Stimulated activated CD4-positive, alpha-beta T cell treated with anti-CD3 and anti-CD28 coated beads, TNF-alpha, amount 100 ng/mL, for 24 hours (primary cell): ENCODE measurements at regions not wholly inside any gene's neighbourhood (a gene's known extent, or its start where the extent isn't known, plus 50 kb on each side); places are given as distances from the start of the nearest gene placed in this dataset.
"Not testable (repeated sequence)": the region's sequence is repeated elsewhere in the genome, so short reads cannot be mapped to it uniquely, and the experiment has no call there.

Experiments
- DNase-seq, 3 experiments: peaks; one replicate each; pipeline ENCODE4 v3.0.0-alpha.2; 2020; ENCODE audit warnings: low read depth in 3 of 3

DNA sequence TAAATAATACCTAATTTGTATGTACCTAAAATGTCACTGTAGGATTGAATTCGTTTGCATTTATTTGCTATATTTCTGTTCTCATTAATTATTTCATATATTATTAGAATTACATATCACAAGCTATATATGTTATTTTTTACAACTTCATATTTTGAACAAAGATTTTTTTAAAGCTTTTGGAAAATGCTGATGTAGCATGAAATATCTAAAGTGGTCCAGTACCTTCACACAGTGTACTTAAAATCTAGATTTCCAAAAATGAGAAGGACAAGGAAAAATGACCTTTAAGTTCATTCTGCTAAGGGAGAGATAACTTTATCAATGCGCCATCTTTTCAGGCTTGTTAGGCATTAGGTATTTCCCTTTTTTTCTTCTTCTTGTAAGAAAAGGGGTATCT lies 71.8 kb downstream of the LARP7 start:
- no peak for DNase-seq

DNA sequence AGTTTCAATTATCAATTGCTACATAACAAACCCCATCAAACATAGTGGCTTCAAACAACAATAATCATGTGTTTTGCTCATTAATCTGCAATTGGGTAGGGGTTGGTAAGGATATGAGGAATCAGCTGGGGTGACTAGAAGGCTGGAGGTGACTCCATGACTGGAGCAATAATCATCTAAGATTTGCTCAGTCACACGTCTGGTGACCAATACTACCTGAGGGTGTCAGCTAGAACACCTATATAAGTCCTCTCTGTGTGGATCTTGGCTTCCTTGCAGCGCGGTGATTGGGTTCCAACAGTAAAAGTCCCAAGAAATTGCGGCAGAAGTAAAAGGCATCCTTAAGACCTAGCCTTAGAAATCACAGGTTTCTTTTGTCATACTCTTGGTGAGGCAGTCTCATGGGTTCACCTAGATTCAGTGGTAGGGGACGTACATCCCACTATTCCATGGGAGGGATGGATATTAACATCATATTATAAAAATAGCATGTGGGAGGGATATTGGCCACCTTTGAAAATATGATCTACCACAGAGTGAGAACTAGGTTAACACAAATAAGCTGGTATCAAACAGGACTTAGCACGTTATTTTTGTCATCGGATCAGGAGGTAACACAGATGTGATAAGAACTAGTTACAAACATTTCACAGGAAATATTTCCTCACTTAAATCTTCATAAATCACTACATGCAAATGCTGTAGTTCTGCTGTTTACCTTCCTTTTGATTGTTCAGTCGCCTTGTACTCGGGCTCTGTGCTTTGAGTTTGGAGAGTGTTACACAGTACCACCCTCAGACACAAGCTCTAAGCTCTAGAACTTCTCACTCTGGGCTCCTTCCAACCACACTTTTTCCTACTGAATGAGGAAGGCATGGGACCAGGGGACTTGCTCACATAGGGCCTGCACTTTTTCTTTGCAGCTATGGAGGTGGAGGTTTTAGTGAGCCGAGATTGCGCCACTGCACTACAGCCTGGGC lies 78.3 kb downstream of the LARP7 start:
- no peak for DNase-seq

DNA sequence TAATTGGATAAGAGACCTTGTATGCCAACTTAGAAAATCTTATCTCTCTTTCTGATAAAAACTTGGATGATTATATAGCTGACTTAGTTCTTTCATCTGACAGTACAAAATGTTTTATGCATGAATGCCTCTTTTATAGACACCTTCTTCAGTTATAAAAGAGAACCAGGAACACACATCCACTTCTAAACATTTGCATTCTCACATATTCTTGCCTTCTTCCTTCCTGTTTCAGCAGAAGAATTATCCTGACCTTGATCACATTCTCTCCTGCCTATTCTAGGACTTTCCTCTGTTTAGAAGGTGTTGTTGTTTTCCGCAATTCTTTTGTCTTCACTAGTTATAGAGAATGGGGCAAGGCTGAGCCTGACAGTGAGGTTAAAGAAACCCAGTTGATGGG lies 80.9 kb downstream of the LARP7 start:
- DNase-seq: no peak

DNA sequence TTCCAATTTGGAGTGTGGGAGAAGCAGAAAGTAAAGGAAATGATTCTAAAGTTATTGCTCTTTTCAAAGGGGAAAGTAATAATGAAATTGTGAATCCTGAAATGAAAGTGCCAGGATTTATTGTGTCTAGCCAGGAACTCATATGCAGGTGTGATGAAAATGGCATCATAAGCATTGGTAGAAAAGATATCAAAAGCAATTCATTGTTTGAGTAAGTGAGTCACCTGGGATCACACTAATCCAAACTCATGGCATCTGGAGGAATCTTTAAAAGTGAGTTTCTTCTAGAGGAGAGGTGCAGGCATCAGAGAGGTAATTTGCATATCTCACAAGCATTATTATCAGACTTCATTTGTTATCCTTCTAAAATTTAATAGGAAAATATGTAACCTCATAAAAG lies 84.7 kb downstream of the LARP7 start:
- no peak for DNase-seq

DNA sequence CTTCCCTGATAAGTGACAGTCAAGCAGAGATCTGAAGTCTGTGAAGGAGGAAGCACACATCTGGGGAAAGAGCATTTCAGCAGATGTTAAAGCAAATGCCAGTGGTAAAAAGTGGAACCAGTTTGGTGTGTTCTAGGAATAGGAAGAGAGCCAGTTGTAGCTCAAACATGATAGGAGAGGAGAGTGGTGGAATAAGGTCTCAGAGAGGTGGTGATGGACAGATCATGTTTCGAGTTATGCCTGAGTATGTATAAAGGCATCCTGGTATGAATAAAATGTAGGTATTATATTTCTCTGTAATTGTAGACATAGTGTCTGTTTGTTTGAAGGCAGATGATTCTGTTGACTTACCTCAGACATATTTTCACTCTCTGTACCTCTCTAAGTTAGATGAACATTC lies 89.1 kb downstream of the LARP7 start:
- no peak for DNase-seq

DNA sequence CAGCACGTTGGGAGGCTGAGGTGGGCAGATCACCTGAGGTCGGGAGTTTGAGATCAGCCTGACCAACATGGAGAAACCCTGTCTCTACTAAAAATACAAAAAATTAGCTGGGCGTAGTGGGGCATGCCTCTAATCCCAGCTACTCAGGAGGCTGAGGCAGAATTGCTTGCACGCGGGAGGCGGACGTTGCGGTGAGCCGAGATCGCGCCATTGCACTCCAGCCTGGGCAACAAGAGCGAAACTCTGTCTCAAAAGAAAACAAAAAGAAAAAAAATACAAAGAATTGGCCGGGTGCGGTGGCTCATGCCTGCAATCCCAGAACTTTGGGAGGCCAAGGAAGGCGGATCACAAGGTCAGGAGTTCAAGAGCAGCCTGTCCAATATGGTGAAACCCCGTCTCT lies 90.8 kb downstream of the LARP7 start:
- not testable (repeated sequence) for DNase-seq

DNA sequence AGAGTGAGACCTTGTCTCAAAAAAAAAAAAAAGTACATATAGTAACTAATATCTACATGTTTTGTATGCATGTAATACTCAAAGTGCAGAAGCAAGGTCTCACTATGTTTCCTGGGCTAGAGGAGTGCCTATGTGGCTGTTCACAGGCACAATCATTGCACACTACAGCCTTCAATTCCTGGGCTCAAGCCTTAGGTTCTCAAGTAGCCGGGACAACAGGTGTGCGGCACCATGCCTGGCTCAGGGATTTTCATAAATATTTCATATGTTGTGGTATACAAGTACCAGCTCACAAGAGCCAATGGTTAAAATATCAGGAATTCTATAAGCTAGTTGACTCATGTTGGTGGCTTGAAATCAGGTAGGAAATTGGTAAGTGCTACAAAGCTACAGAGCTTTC lies 94.8 kb downstream of the LARP7 start:
- no peak for DNase-seq

DNA sequence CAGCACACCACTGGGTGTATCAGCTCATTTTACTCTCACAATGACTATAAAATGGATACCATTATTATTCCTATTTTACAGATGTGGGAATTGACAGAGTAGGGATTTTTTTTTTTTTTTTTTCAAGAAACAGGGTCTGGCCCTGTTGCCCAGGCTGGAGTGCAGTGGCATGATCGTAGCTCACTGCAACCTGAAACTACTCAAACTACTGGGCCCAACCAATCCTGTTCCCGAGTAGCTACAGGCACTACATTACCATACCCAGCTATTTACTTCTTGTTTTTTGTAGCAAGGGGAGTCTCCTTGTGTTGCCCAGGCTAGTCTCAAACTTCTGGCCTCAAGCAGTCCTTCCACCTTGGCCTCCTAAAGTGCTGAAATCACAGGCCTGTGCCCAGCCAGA lies 95.2 kb downstream of the LARP7 start:
- no peak for DNase-seq

DNA sequence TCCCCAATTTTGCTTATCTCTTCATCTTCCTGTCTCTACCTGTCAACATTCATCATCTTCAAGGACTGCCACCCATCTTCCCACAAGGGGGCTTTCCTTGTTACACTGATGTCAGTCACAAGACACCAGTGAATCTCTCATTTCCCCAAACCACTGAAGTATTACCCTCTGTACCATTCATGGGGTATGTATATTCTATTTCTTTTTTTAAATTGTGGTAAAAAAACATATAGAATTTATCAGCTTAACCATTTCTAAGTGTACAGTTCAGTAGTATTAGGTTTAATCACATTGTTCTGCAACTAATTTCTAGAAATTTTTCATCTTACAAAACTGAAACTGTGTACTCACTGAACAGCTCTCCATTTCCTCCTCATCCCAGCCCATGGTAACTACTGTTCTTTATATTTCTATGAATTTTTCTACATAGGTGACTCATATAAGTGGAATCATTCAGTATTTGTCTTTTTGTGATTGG lies 98.6 kb downstream of the LARP7 start:
- peak in 1 of 3 experiments; percentile 1 for DNase-seq

DNA sequence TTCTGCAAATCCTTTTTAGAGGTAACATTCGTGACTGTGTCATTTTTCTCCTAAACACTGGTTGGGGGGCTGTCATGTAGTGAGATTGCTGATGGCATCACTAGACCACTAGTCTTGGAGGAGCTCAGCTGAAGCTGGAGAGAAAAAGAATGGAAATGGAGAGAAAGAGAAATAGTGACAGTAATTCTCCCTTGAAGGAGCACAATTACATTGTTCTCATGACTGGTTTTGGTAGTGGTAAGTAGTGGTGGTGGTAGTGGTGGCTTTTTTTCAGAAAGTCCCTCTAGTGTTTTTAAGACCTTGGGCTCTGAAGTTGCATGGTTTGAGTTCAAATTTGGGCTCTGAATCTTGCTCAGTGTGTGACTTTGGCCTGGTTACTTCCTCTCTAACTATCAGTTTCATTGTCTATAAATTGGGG lies 99.8 kb downstream of the LARP7 start:
- DNase-seq: no peak

DNA sequence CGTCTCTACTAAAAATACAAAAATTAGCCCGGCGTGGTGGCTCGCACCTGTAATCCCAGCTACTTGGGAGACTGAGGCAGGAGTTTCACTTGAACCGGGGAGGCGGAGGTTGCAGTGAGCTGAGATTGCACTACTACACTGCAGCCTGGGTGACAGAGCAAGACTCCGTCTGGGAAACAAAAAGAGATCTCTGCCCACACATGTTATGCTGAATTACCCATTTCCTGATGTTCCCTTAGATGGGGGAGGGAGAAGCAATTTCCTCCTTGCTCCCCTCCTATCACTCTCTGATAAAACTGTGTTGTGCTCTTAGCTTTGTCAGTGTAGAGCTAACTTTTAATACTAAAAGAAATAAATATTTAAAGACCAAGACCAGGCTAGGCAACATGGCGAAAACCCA lies 102.5 kb downstream of the LARP7 start:
- DNase-seq: no peak

DNA sequence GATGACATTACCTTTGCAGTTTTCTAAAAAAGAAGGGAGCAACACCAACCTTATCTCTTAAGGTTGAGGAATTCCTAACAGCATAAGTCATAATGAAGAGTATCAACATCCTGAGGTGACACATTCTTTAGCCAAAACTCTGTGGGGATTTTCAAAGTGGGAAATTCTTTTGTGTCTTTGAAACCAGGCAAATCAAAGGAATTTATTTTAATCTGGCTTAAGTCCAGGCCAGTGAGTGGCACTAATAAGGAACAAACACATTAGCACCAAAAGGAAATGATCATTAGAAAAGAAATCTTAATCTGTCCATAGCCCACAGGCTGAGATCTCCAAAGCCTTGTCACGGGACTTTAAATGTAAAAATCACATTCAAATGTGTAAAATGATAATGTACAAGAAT lies 110.1 kb downstream of the LARP7 start:
- DNase-seq: no peak

DNA sequence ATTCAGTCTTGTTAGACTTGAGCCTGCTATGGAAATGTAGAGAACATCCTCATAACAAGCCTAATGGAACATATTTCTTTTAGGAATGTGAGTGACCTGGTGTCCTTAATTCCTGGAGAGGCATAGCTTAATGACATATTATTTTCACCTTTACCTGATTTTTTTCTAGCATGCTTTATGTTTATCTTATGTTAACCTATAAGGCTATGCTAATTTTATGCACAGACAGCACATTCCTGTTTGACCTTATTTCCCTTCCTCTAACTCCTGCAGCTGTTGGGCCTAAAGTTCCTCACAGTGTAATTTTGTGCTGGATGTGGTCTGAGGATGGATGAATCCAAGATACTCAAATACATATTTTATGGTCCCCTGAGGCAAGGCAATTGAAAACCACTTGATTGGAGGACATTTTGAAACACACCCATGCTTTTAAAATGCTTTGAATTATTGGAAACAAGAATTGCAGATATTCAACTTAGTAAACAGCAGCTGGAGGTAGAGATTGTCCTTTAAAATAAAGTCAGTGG lies 111.5 kb downstream of the LARP7 start:
- DNase-seq: no peak

DNA sequence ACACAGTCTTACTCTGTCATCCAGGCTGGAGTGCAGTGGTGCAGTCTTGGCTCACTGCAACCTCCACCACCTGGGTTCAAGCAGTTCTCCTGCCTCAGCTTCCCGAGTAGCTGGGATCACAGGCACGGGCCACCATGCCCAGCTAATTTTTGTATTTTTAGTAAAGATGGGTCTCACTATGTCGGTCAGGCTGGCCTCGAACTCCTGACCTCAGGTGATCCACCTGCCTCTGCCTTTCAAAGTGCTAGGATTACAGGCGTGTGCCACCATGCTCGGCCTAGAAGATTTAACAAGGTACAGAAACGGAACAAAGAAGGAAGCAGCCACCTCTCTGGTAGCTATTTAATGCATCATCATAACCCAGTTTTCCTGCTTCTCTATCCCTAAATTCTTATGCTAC lies 113.8 kb downstream of the LARP7 start:
- DNase-seq: not testable (repeated sequence)

DNA sequence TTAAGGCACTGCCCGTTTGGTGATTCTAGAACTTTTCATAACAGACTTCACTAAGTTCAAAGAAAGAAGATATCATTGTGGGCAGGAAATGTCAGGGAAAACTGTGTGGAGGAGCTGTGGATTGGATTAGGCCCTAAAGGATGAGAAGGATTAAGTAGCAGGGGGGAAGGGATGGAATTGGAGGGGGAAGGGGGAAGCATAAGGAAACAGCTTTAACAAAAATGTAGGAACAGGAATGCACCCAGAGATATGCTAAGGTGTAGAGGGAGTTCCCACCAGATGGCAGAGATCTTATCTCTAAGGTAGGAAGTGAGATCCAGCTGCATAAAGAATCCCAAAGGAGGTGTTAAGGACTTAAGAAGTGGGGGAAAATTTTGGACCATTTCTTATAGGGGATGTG lies 114.5 kb downstream of the LARP7 start:
- DNase-seq: no peak

DNA sequence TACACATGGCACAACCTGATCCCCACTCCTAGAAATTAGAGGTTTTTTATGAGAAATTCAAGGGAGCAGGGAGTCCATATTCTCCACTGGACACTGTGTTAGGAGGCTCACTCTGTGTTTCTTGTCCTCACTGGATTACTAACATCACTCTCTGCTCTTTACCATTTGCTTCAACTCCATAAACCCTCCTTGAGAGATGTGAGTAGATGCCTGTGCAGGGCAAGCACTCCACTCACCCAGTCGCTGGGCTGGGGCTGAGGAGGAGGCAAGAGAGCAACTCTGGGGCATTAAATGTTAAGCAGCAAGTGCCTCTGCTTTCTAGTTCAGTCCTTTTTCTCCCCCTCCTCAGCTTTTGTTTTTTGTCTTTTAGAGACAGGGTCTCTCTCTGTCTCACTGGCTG lies 115.1 kb downstream of the LARP7 start:
- no peak for DNase-seq

DNA sequence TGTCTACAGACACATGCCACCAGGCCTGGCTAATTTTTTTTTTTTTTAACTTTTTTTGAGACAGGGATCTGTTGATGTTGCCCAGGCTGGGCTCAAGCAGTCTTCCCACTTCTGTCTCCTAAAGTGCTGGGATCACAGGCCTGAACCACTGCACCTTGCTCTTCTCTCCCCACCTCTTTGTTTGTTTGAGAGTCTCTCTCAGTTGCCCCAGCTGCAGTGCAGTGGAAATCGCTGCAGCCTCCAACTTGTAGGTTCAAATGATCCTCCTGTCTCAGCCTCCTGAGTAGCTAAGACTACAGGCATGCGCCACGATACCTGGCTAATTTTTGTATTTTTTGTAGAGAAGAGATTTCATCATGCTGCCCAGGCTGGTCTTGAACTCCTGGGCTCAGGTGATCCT lies 115.6 kb downstream of the LARP7 start:
- no peak for DNase-seq

DNA sequence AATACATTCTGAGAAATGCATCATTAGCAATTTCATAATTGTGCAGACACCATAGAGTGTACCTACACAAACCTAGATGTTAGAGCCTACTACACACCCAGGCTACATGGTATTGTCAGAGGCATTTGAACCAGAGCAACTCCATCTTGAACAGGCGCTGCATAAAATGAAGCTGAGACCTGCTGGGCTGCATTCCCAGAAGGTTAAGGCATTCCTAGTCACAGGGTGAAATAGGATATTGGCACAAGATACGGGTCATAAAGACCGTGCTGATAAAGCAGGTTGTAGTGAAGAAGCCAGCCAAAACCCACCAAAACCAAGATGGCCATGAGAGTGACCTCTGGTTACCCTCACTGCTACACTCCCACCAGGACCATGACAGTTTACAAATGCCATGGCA lies 116.4 kb downstream of the LARP7 start:
- no peak for DNase-seq

DNA sequence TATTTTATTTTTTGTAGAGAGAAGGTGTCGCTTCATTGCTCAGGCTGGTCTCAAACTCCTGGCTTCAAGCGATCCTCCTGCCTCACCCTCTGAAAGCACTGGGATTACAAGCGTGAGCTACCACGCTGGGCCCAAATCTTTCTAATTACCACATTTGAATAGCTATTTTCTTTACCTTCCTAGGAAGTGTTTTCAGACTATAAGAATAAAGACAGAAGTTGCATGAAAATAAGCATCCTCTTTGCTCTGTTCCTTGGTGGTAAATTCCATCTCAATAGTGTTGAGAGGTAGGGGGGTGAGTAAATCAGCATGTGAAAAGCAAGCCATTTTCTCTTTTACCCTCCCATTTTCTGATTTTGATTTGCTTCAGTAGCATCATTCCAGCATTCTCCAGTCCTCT lies 122.4 kb downstream of the LARP7 start:
- DNase-seq: no peak

DNA sequence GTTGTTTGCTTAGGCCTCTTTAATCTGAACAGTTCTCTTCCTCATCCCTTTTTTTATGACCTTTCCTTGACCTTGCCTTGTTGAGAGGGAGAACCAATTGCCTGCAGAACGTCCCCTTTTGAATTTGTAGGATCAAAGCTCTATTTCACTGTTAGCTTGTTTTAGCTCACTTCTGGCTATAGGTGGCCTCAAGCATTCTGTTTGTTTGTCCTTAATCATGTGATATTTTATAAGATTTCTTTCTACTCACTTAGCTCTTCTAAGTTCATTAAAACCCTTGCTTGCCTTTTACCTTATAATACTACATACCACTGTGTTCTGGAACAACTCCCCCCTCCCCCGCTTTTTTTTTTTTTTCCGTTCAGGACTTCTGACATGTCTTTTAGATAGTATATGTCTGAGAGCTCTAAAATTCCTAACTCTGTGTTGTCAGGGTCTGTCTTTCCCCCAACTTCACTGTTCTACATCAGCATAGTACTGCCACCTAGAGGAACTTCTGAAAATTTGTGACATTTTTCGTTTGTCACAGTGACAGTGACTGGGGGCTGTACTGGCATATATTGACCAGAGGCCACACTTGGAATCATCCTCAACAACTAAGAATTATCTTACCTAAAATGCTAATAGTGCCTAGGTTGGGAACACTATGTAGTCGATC lies 128.5 kb downstream of the LARP7 start:
- no peak for DNase-seq

DNA sequence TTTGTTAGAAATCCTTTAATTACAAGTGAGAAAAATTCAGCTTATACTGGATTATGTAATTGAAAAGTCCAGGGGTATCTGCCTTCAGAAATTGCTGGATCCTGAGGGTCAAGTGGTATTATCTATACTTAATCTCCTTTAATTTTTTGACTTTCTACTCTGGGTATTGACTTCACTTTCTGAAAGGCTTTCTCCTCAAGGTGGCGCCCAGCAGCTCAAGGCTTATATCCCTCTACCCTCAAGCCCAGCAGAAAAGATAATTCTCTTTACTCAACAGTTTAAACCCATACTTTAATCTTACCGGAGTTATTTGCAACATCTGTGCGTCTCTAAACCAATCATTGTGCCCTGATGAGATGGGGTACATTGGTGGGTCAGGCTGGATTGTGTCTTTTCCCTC lies 129.5 kb downstream of the LARP7 start:
- DNase-seq: no peak

DNA sequence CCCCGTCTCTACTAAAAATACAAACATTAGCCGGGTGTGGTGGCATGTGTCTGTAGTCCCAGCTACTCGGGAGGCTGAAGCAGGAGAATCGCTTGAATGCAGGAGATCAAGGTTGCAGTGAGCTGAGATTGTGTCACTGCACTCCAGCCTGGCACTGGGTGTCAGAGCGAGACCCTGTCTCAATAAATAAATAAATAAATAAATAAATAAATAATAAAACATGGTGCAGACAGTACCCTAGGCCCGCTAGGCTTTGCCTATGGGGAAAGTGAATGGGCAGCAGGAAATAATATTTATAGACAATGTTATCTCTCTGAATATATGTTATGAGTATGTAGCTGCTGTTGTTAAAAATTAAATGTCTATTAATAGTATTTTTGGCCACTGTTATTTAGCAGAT lies 130.4 kb downstream of the LARP7 start:
- no peak for DNase-seq

DNA sequence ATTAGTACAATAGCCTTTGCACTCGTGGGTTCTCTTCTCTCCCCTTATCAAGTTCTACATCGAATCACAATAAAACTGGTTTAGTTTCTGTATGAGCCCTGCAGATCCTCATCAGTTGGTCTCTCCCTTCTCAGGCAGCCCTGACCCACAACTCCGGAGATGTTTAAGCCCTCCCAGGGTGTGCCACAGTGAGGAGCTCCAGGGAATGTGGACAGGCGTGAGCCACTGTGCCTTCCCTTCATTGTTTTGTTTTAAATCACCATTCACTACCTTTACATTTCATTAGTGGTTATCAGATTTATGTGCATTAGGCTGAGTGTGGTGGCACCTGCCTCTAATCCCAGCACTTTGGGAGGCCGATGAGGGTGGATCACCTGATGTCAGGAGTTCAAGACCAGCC lies 133.2 kb downstream of the LARP7 start:
- no peak for DNase-seq
